T-helper 2 cell treated with Interferon-gamma antibody and Interleukin-4, amounts not matched to agents 5 μg/mL and 100 μg/mL, for 36 hours (primary cell): ENCODE measurements at regions not wholly inside any gene's neighbourhood (a gene's known extent, or its start where the extent isn't known, plus 50 kb on each side); places are given as distances from the start of the nearest gene placed in this dataset.

ENCODE experiments used
- DNase-seq: peaks from one replicate; pipeline ENCODE4 v3.0.0; 2021; ENCODE audit warnings: low spot score
- H3K27ac Mint-ChIP-seq: one replicate; pipeline ENCODE4 v1.8.0; 2021; ENCODE audit warnings: mild to moderate bottlenecking, mixed read lengths
- H3K27me3 Mint-ChIP-seq: one replicate; pipeline ENCODE4 v1.8.0; 2021; ENCODE audit warnings: low read depth, mixed read lengths
- H3K36me3 Mint-ChIP-seq: one replicate; pipeline ENCODE4 v1.8.0; 2021; ENCODE audit warnings: low read depth, mixed read lengths
- H3K4me1 Mint-ChIP-seq: one replicate; pipeline ENCODE4 v1.8.0; 2021; ENCODE audit warnings: low read depth, mixed read lengths
- H3K4me3 Mint-ChIP-seq: one replicate; pipeline ENCODE4 v1.8.0; 2022; ENCODE audit warnings: mild to moderate bottlenecking, moderate library complexity, mixed read lengths
- H3K9me3 Mint-ChIP-seq: one replicate; pipeline ENCODE4 v1.8.0; 2021; ENCODE audit warnings: mixed read lengths

GRCh38 chr1:101653482-101653946 is 343.2 kb downstream of the OLFM3 start:
- Mint-ChIP-seq H3K4me1 (no peaks in the 10 kb centered on the region), H3K9me3 (peaks cover 6% of the 10 kb centered on the region), H3K27me3 (no peaks in the 10 kb centered on the region), H3K4me3 (no peak overlapping the region), H3K36me3 (no peaks in the 10 kb centered on the region), H3K27ac (no peak overlapping the region)
- DNase-seq = no peak

GRCh38 chr1:101664726-101665125 is 332.0 kb downstream of the OLFM3 start:
- H3K4me1 Mint-ChIP-seq = no peaks in the 10 kb centered on the region
- no peaks in the 10 kb centered on the region for H3K27me3 Mint-ChIP-seq
- no peaks in the 10 kb centered on the region for H3K36me3 Mint-ChIP-seq
- no peak for DNase-seq
- H3K27ac Mint-ChIP-seq = no peak overlapping the region
- peaks cover 12% of the 10 kb centered on the region for H3K9me3 Mint-ChIP-seq
- H3K4me3 Mint-ChIP-seq = no peak overlapping the region

GRCh38 chr1:101667761-101668160 is 329.0 kb downstream of the OLFM3 start:
- Mint-ChIP-seq H3K27me3 (no peaks in the 10 kb centered on the region), H3K36me3 (no peaks in the 10 kb centered on the region), H3K27ac (no peak overlapping the region), H3K4me1 (no peaks in the 10 kb centered on the region), H3K4me3 (no peak overlapping the region), H3K9me3 (peaks cover 4% of the 10 kb centered on the region)
- no peak for DNase-seq

- H3K9me3 Mint-ChIP-seq = no peaks in the 10 kb centered on the region
- H3K27me3 Mint-ChIP-seq = no peaks in the 10 kb centered on the region
- H3K4me1 Mint-ChIP-seq = no peaks in the 10 kb centered on the region
- no peaks in the 10 kb centered on the region for H3K36me3 Mint-ChIP-seq
- DNase-seq = no peak
- no peak overlapping the region for H3K27ac Mint-ChIP-seq
- no peak overlapping the region for H3K4me3 Mint-ChIP-seq
Measured at GRCh38 chr1:101683136-101683535, 313.6 kb downstream of the OLFM3 start.

GRCh38 chr1:101683561-101683960 is 313.2 kb downstream of the OLFM3 start:
- H3K4me1 Mint-ChIP-seq = no peaks in the 10 kb centered on the region
- no peaks in the 10 kb centered on the region for H3K9me3 Mint-ChIP-seq
- no peaks in the 10 kb centered on the region for H3K27me3 Mint-ChIP-seq
- H3K36me3 Mint-ChIP-seq = no peaks in the 10 kb centered on the region
- no peak overlapping the region for H3K27ac Mint-ChIP-seq
- no peak for DNase-seq
- no peak overlapping the region for H3K4me3 Mint-ChIP-seq

- no peaks in the 10 kb centered on the region for H3K4me1 Mint-ChIP-seq
- no peak overlapping the region for H3K4me3 Mint-ChIP-seq
Measured at GRCh38 chr1:101697072-101697471, 299.7 kb downstream of the OLFM3 start.

GRCh38 chr1:101698681-101699080 is 298.0 kb downstream of the OLFM3 start:
- no peaks in the 10 kb centered on the region for H3K27me3 Mint-ChIP-seq
- no peak for DNase-seq

More at GRCh38 chr1:101697072-101697471, 299.7 kb downstream of the OLFM3 start:
- no peak for DNase-seq
- Mint-ChIP-seq H3K36me3 (no peaks in the 10 kb centered on the region), H3K27me3 (no peaks in the 10 kb centered on the region), H3K9me3 (no peaks in the 10 kb centered on the region), H3K27ac (no peak overlapping the region)

GRCh38 chr1:101704895-101705294 is 291.8 kb downstream of the OLFM3 start:
- no peaks in the 10 kb centered on the region for H3K9me3 Mint-ChIP-seq
- no peak overlapping the region for H3K4me3 Mint-ChIP-seq
- H3K4me1 Mint-ChIP-seq = no peaks in the 10 kb centered on the region
- no peak overlapping the region for H3K27ac Mint-ChIP-seq
- no peaks in the 10 kb centered on the region for H3K27me3 Mint-ChIP-seq
- no peak for DNase-seq
- H3K36me3 Mint-ChIP-seq = no peaks in the 10 kb centered on the region

More at GRCh38 chr1:101698681-101699080, 298.0 kb downstream of the OLFM3 start:
- H3K4me1 Mint-ChIP-seq = no peaks in the 10 kb centered on the region
- no peak overlapping the region for H3K4me3 Mint-ChIP-seq
- H3K9me3 Mint-ChIP-seq = no peaks in the 10 kb centered on the region
- H3K36me3 Mint-ChIP-seq = no peaks in the 10 kb centered on the region
- H3K27ac Mint-ChIP-seq = no peak overlapping the region

GRCh38 chr1:101706366-101706765 is 290.4 kb downstream of the OLFM3 start:
- DNase-seq = no peak
- Mint-ChIP-seq H3K4me1 (no peaks in the 10 kb centered on the region), H3K27ac (no peak overlapping the region), H3K4me3 (no peak overlapping the region), H3K27me3 (no peaks in the 10 kb centered on the region), H3K36me3 (no peaks in the 10 kb centered on the region), H3K9me3 (no peaks in the 10 kb centered on the region)

- H3K36me3 Mint-ChIP-seq = no peaks in the 10 kb centered on the region
- no peak overlapping the region for H3K27ac Mint-ChIP-seq
- no peaks in the 10 kb centered on the region for H3K9me3 Mint-ChIP-seq
- no peak overlapping the region for H3K4me3 Mint-ChIP-seq
- H3K4me1 Mint-ChIP-seq = no peaks in the 10 kb centered on the region
- H3K27me3 Mint-ChIP-seq = no peaks in the 10 kb centered on the region
- no peak for DNase-seq
Measured at GRCh38 chr1:101709721-101710120, 287.0 kb downstream of the OLFM3 start.

- no peak for DNase-seq
- Mint-ChIP-seq H3K27me3 (no peaks in the 10 kb centered on the region), H3K4me3 (no peak overlapping the region), H3K27ac (no peak overlapping the region), H3K9me3 (no peaks in the 10 kb centered on the region), H3K36me3 (no peaks in the 10 kb centered on the region), H3K4me1 (no peaks in the 10 kb centered on the region)
Measured at GRCh38 chr1:101713760-101714159, 283.0 kb downstream of the OLFM3 start.

GRCh38 chr1:101723415-101723814 is 273.3 kb downstream of the OLFM3 start:
- no peaks in the 10 kb centered on the region for H3K9me3 Mint-ChIP-seq
- no peaks in the 10 kb centered on the region for H3K4me1 Mint-ChIP-seq
- no peaks in the 10 kb centered on the region for H3K36me3 Mint-ChIP-seq
- no peak overlapping the region for H3K27ac Mint-ChIP-seq
- H3K27me3 Mint-ChIP-seq = no peaks in the 10 kb centered on the region
- H3K4me3 Mint-ChIP-seq = no peak overlapping the region
- no peak for DNase-seq

- Mint-ChIP-seq H3K36me3 (no peaks in the 10 kb centered on the region), H3K9me3 (no peaks in the 10 kb centered on the region), H3K27me3 (no peaks in the 10 kb centered on the region), H3K4me3 (no peak overlapping the region), H3K27ac (no peak overlapping the region), H3K4me1 (no peaks in the 10 kb centered on the region)
- no peak for DNase-seq
Measured at GRCh38 chr1:101728029-101728428, 268.7 kb downstream of the OLFM3 start.

- Mint-ChIP-seq H3K4me3 (no peak overlapping the region), H3K27me3 (no peaks in the 10 kb centered on the region), H3K4me1 (no peaks in the 10 kb centered on the region), H3K9me3 (no peaks in the 10 kb centered on the region), H3K27ac (no peak overlapping the region), H3K36me3 (no peaks in the 10 kb centered on the region)
- DNase-seq = no peak
Measured at GRCh38 chr1:101730559-101730958, 266.2 kb downstream of the OLFM3 start.

- Mint-ChIP-seq H3K9me3 (no peaks in the 10 kb centered on the region), H3K4me3 (no peak overlapping the region), H3K36me3 (no peaks in the 10 kb centered on the region), H3K27me3 (no peaks in the 10 kb centered on the region), H3K27ac (no peak overlapping the region), H3K4me1 (no peaks in the 10 kb centered on the region)
- no peak for DNase-seq
Measured at GRCh38 chr1:101732261-101732660, 264.5 kb downstream of the OLFM3 start.
